ENCODE measurements at regions not wholly inside any gene's neighbourhood (a gene's known extent, or its start where the extent isn't known, plus 50 kb on each side); places are given as distances from the start of the nearest gene placed in this dataset.

GRCh38 chr2:8582191-8582590, 99.7 kb upstream of the ID2 start:
- no peak for TF ChIP-seq JUND (IDR thresholded peaks at IDR 0.05; ENCODE audit: low read depth)
- no peak for DNase-seq (ENCODE audit: low read depth in 1 of 2, low spot score in 1 of 2)
- in situ Hi-C loops (cut with HindIII; ENCODE audit: low pct_unique_long_range_greater_than_20kb, low sequenced_read_pairs) = no loop called here

- in situ Hi-C loops (cut with HindIII; ENCODE audit: low pct_unique_long_range_greater_than_20kb, low sequenced_read_pairs) = no loop called here
- TF ChIP-seq JUND (IDR thresholded peaks at IDR 0.05; ENCODE audit: low read depth) = no peak
- no peak for DNase-seq (ENCODE audit: low read depth in 1 of 2, low spot score in 1 of 2)
Measured at GRCh38 chr2:8582651-8583399, 99.0 kb upstream of the ID2 start.

- in situ Hi-C loops (cut with HindIII; ENCODE audit: low pct_unique_long_range_greater_than_20kb, low sequenced_read_pairs) = no loop called here
- DNase-seq (ENCODE audit: low read depth in 1 of 2, low spot score in 1 of 2) = peak; percentile 78 to 93
Measured at GRCh38 chr2:8583400-8584173, 98.3 kb upstream of the ID2 start.

GRCh38 chr2:8584174-8585066, 97.4 kb upstream of the ID2 start:
- TF ChIP-seq JUND (IDR thresholded peaks at IDR 0.05; ENCODE audit: low read depth) = no peak
- DNase-seq (ENCODE audit: low read depth in 1 of 2, low spot score in 1 of 2) = no peak
- in situ Hi-C loops (cut with HindIII; ENCODE audit: low pct_unique_long_range_greater_than_20kb, low sequenced_read_pairs) = no loop called here

More at GRCh38 chr2:8583400-8584173, 98.3 kb upstream of the ID2 start:
- TF ChIP-seq JUND (IDR thresholded peaks at IDR 0.05; ENCODE audit: low read depth) = no peak

- DNase-seq (ENCODE audit: low read depth in 1 of 2, low spot score in 1 of 2) = no peak
- in situ Hi-C loops (cut with HindIII; ENCODE audit: low pct_unique_long_range_greater_than_20kb, low sequenced_read_pairs) = no loop called here
- TF ChIP-seq JUND (IDR thresholded peaks at IDR 0.05; ENCODE audit: low read depth) = no peak
Measured at GRCh38 chr2:8586457-8587051, 95.3 kb upstream of the ID2 start.

- in situ Hi-C loops (cut with HindIII; ENCODE audit: low pct_unique_long_range_greater_than_20kb, low sequenced_read_pairs) = no loop called here
- no peak for DNase-seq (ENCODE audit: low read depth in 1 of 2, low spot score in 1 of 2)
- TF ChIP-seq JUND (IDR thresholded peaks at IDR 0.05; ENCODE audit: low read depth) = no peak
Measured at GRCh38 chr2:8587251-8587791, 94.5 kb upstream of the ID2 start.

- no peak for DNase-seq (ENCODE audit: low read depth in 1 of 2, low spot score in 1 of 2)
- in situ Hi-C loops (cut with HindIII; ENCODE audit: low pct_unique_long_range_greater_than_20kb, low sequenced_read_pairs) = no loop called here
- no peak for TF ChIP-seq JUND (IDR thresholded peaks at IDR 0.05; ENCODE audit: low read depth)
Measured at GRCh38 chr2:8587920-8588830, 93.7 kb upstream of the ID2 start.

GRCh38 chr2:8588831-8589191, 93.0 kb upstream of the ID2 start:
- DNase-seq (ENCODE audit: low read depth in 1 of 2, low spot score in 1 of 2) = no peak
- in situ Hi-C loops (cut with HindIII; ENCODE audit: low pct_unique_long_range_greater_than_20kb, low sequenced_read_pairs) = no loop called here
- TF ChIP-seq JUND (IDR thresholded peaks at IDR 0.05; ENCODE audit: low read depth) = no peak

GRCh38 chr2:8589721-8590120, 92.1 kb upstream of the ID2 start:
- in situ Hi-C loops (cut with HindIII; ENCODE audit: low pct_unique_long_range_greater_than_20kb, low sequenced_read_pairs) = no loop called here
- DNase-seq (ENCODE audit: low read depth in 1 of 2, low spot score in 1 of 2) = no peak
- TF ChIP-seq JUND (IDR thresholded peaks at IDR 0.05; ENCODE audit: low read depth) = no peak

- DNase-seq (ENCODE audit: low read depth in 1 of 2, low spot score in 1 of 2) = peak in 1 of 2 experiments; percentile 48
- in situ Hi-C loops (cut with HindIII; ENCODE audit: low pct_unique_long_range_greater_than_20kb, low sequenced_read_pairs) = no loop called here
- TF ChIP-seq JUND (IDR thresholded peaks at IDR 0.05; ENCODE audit: low read depth) = no peak
Measured at GRCh38 chr2:8590938-8591337, 90.9 kb upstream of the ID2 start.

- no peak for TF ChIP-seq JUND (IDR thresholded peaks at IDR 0.05; ENCODE audit: low read depth)
- no peak for DNase-seq (ENCODE audit: low read depth in 1 of 2, low spot score in 1 of 2)
- in situ Hi-C loops (cut with HindIII; ENCODE audit: low pct_unique_long_range_greater_than_20kb, low sequenced_read_pairs) = no loop called here
Measured at GRCh38 chr2:8592736-8593135, 89.1 kb upstream of the ID2 start.

All from T47D (cell line).